ENCODE measurements at regions not wholly inside any gene's neighbourhood (a gene's known extent, or its start where the extent isn't known, plus 50 kb on each side); places are given as distances from the start of the nearest gene placed in this dataset.
"Not testable (repeated sequence)": the region's sequence is repeated elsewhere in the genome, so short reads cannot be mapped to it uniquely, and the experiment has no call there.

DNA sequence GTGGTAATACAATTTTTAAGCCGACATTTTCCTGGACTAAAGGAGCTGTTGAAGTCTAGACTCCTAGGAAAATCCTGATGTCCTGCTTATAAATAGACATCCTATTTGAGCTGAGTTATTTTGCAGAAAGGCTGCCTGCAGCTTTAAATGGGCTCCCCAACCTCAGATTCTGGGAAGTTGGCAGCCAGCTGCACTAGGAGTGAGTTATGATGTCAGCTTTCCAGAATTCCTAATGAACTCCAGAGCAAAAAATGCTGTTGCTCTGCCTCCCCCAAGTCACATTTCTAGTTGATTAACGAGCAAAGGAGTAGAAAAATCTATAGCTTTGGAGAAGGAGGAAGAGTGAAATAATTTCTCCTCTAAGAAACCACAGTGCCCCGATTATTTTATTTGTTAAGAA lies 346.3 kb upstream of the SULF2 start:
- H3K36me3 ChIP-seq (ENCODE audit: control insufficient read depth, insufficient read depth, low read length) = no peaks in the 10 kb centered on the region
- H3K4me1 ChIP-seq (ENCODE audit: control insufficient read depth, insufficient read depth, low read length) = no peaks in the 10 kb centered on the region
- peaks cover 7% of the 10 kb centered on the region for H3K9me3 ChIP-seq (ENCODE audit: control insufficient read depth, low read depth, low read length)
- no peaks in the 10 kb centered on the region for H3K27me3 ChIP-seq (ENCODE audit: control insufficient read depth, insufficient read depth, low read length)
- H3K27ac ChIP-seq (ENCODE audit: low read length) = no peak overlapping the region
- no CpG with 5 or more reads among the region's 3 CpGs for WGBS (ENCODE audit: insufficient coverage, low lambda C conversion rate)
- DNase-seq = peak in 1 of 2 donors; percentile 26
- no peak overlapping the region for H3K4me3 ChIP-seq (ENCODE audit: low read length)

DNA sequence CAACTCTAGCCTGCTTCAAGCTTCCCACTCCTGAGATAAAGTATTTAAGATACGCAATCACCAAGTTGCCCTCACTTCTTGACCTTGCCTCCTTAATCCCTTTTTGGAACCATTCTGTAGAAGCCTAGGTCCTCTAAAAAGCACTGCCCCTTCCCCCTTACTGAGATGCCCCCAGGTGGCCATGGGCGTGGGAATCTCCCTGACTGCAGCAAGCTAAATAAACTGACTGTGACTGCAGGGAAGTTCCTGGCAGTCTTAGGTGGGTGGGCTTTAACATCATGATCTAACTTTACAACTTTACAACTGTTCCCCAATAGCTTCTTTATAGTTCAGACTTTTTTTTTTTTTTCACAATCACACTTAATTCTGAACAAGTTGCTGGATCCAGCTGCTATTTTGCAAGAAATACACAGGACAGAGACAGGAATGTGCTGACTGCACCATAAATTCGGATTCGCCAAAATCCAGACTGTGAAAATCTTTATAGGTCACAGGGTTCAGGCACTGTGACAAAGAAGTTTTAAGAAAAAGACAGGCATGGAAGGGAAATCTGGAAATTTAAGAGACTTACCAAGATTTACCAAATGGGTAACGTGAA lies 344.2 kb upstream of the SULF2 start:
- WGBS (ENCODE audit: insufficient coverage, low lambda C conversion rate) = no CpG with 5 or more reads among the region's 5 CpGs
- no peak overlapping the region for H3K27ac ChIP-seq (ENCODE audit: low read length)
- no peak for DNase-seq
- H3K9me3 ChIP-seq (ENCODE audit: control insufficient read depth, low read depth, low read length) = peaks cover 7% of the 10 kb centered on the region
- H3K4me3 ChIP-seq (ENCODE audit: low read length) = no peak overlapping the region
- no peaks in the 10 kb centered on the region for H3K27me3 ChIP-seq (ENCODE audit: control insufficient read depth, insufficient read depth, low read length)
- no peaks in the 10 kb centered on the region for H3K36me3 ChIP-seq (ENCODE audit: control insufficient read depth, insufficient read depth, low read length)
- no peaks in the 10 kb centered on the region for H3K4me1 ChIP-seq (ENCODE audit: control insufficient read depth, insufficient read depth, low read length)

DNA sequence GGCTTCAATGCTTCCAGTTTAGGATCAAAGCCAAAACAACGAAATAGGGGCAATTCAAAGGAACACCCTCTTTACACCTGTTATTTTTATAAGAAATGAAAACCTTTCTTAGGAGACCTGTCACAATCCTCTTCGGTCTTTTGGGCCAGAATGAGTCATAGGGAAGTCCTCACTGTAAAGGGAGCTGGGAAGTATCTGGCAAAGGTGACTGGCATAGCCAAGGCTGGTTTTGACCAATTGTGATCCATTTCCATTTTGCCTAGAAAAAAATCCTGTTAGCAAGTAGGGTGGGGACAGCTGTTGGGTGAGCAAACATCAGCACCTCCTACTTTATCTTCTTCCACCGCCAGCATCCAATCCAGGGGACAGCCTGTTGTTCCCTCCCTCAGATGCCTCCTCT lies 343.2 kb upstream of the SULF2 start:
- no peaks in the 10 kb centered on the region for H3K27me3 ChIP-seq (ENCODE audit: control insufficient read depth, insufficient read depth, low read length)
- H3K36me3 ChIP-seq (ENCODE audit: control insufficient read depth, insufficient read depth, low read length) = no peaks in the 10 kb centered on the region
- no peak overlapping the region for H3K4me3 ChIP-seq (ENCODE audit: low read length)
- no peak overlapping the region for H3K27ac ChIP-seq (ENCODE audit: low read length)
- H3K4me1 ChIP-seq (ENCODE audit: control insufficient read depth, insufficient read depth, low read length) = no peaks in the 10 kb centered on the region
- H3K9me3 ChIP-seq (ENCODE audit: control insufficient read depth, low read depth, low read length) = peaks cover 7% of the 10 kb centered on the region
- WGBS (ENCODE audit: insufficient coverage, low lambda C conversion rate) = no CpG with 5 or more reads among the region's 3 CpGs
- no peak for DNase-seq

DNA sequence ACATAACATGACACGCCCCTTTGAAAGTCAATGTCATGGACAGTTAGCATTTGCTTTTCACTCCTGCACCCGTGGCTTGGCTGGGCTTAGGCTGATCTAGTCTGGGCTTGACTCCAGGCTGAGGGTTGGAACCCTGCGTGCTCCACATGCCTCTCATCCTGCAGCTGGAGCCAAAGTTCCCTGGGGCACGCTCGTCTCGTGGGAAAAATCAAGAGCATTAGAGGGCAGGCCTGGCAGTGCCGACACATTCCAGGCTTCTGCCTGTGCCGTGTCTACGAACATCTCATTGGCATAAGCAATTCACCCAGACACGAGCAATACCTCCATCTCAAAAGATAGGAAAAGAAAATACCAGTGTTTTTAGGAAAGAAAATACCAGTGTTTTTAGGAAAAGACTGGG lies 342.7 kb upstream of the SULF2 start:
- not testable (repeated sequence) for H3K9me3 ChIP-seq (ENCODE audit: control insufficient read depth, low read depth, low read length); H3K4me1 ChIP-seq (ENCODE audit: control insufficient read depth, insufficient read depth, low read length); H3K4me3 ChIP-seq (ENCODE audit: low read length); H3K36me3 ChIP-seq (ENCODE audit: control insufficient read depth, insufficient read depth, low read length); H3K27ac ChIP-seq (ENCODE audit: low read length); DNase-seq; H3K27me3 ChIP-seq (ENCODE audit: control insufficient read depth, insufficient read depth, low read length)
- whole genome bisulfite sequencing (ENCODE audit: insufficient coverage, low lambda C conversion rate) = no CpG with 5 or more reads among the region's 10 CpGs

DNA sequence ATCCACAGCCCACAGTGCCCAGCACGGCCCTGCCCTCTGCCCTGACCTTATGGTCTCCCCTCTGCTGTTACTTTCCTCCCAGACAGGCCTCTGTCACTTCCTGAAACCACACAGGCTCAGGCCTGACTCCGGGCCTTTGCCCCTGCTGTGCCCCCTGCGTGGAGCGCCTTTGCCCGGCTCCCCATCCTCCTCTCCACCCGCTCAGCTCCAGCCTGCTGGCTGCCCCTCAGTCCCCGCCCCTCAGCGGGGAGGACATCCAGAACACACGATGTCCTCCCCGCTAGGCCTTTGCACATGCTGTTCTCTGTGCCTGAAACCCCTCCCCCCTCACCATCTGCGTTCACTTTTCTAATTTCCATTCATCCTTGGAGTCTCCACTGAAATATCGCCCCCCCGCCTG lies 341.9 kb upstream of the SULF2 start:
- DNase-seq; H3K36me3 ChIP-seq (ENCODE audit: control insufficient read depth, insufficient read depth, low read length); H3K9me3 ChIP-seq (ENCODE audit: control insufficient read depth, low read depth, low read length); H3K4me3 ChIP-seq (ENCODE audit: low read length); H3K4me1 ChIP-seq (ENCODE audit: control insufficient read depth, insufficient read depth, low read length); H3K27ac ChIP-seq (ENCODE audit: low read length); H3K27me3 ChIP-seq (ENCODE audit: control insufficient read depth, insufficient read depth, low read length): not testable (repeated sequence)
- WGBS (ENCODE audit: insufficient coverage, low lambda C conversion rate) = no CpG with 5 or more reads among the region's 13 CpGs

- no peaks in the 10 kb centered on the region for H3K9me3 ChIP-seq (ENCODE audit: control insufficient read depth, low read depth, low read length)
- no peaks in the 10 kb centered on the region for H3K36me3 ChIP-seq (ENCODE audit: control insufficient read depth, insufficient read depth, low read length)
- no peaks in the 10 kb centered on the region for H3K4me1 ChIP-seq (ENCODE audit: control insufficient read depth, insufficient read depth, low read length)
- H3K27ac ChIP-seq (ENCODE audit: low read length) = no peak overlapping the region
- WGBS (ENCODE audit: insufficient coverage, low lambda C conversion rate) = no CpG with 5 or more reads among the region's 8 CpGs
- H3K27me3 ChIP-seq (ENCODE audit: control insufficient read depth, insufficient read depth, low read length) = no peaks in the 10 kb centered on the region
- H3K4me3 ChIP-seq (ENCODE audit: low read length) = no peak overlapping the region
- DNase-seq = no peak
These were observed 341.0 kb upstream of the SULF2 start for GRCh38 chr20:48126227-48126740.

DNA sequence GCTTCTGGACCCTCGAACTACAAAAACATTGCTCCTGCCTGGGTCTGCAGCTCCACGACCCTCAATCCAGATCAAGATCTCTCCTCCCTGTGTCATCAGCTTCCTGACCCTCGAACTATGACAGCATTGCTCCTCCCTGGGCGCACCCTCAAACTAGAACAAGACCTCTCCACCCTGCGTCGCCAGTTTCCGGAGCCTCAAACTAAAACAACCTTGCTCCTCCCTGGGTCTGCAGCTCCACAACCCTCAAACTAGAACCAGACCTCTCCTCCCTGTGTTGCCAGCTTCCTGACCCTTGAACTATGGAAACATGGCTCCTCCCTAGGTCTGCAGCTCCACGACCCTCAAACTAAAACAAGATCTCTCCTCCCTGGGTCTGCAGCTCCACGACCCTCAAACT lies 339.7 kb upstream of the SULF2 start:
- 72% methylated on average over 2 of the region's 9 CpGs for WGBS (ENCODE audit: insufficient coverage, low lambda C conversion rate)

GRCh38 chr20:48124181-48124782 lies 339.0 kb upstream of the SULF2 start:
- no peak for DNase-seq
- no peak overlapping the region for H3K4me3 ChIP-seq (ENCODE audit: low read length)
- no peaks in the 10 kb centered on the region for H3K9me3 ChIP-seq (ENCODE audit: control insufficient read depth, low read depth, low read length)
- no peaks in the 10 kb centered on the region for H3K36me3 ChIP-seq (ENCODE audit: control insufficient read depth, insufficient read depth, low read length)
- 100% methylated on average over 2 of the region's 14 CpGs for WGBS (ENCODE audit: insufficient coverage, low lambda C conversion rate)
- H3K4me1 ChIP-seq (ENCODE audit: control insufficient read depth, insufficient read depth, low read length) = no peaks in the 10 kb centered on the region
- H3K27me3 ChIP-seq (ENCODE audit: control insufficient read depth, insufficient read depth, low read length) = no peaks in the 10 kb centered on the region
- H3K27ac ChIP-seq (ENCODE audit: low read length) = no peak overlapping the region

More for the DNA sequence above, 339.7 kb upstream of the SULF2 start:
- Histone ChIP-seq H3K27ac (ENCODE audit: low read length) (no peak overlapping the region), H3K4me1 (ENCODE audit: control insufficient read depth, insufficient read depth, low read length) (no peaks in the 10 kb centered on the region), H3K4me3 (ENCODE audit: low read length) (no peak overlapping the region), H3K27me3 (ENCODE audit: control insufficient read depth, insufficient read depth, low read length) (no peaks in the 10 kb centered on the region), H3K9me3 (ENCODE audit: control insufficient read depth, low read depth, low read length) (no peaks in the 10 kb centered on the region), H3K36me3 (ENCODE audit: control insufficient read depth, insufficient read depth, low read length) (no peaks in the 10 kb centered on the region)
- no peak for DNase-seq

- no peaks in the 10 kb centered on the region for H3K27me3 ChIP-seq (ENCODE audit: control insufficient read depth, insufficient read depth, low read length)
- no peaks in the 10 kb centered on the region for H3K36me3 ChIP-seq (ENCODE audit: control insufficient read depth, insufficient read depth, low read length)
- no peaks in the 10 kb centered on the region for H3K9me3 ChIP-seq (ENCODE audit: control insufficient read depth, low read depth, low read length)
- H3K4me3 ChIP-seq (ENCODE audit: low read length) = no peak overlapping the region
- H3K27ac ChIP-seq (ENCODE audit: low read length) = no peak overlapping the region
- WGBS (ENCODE audit: insufficient coverage, low lambda C conversion rate) = 100% methylated on average over 1 of the region's 8 CpGs
- no peaks in the 10 kb centered on the region for H3K4me1 ChIP-seq (ENCODE audit: control insufficient read depth, insufficient read depth, low read length)
- DNase-seq = no peak
These were observed 334.8 kb upstream of the SULF2 start for GRCh38 chr20:48120120-48120519.

DNA sequence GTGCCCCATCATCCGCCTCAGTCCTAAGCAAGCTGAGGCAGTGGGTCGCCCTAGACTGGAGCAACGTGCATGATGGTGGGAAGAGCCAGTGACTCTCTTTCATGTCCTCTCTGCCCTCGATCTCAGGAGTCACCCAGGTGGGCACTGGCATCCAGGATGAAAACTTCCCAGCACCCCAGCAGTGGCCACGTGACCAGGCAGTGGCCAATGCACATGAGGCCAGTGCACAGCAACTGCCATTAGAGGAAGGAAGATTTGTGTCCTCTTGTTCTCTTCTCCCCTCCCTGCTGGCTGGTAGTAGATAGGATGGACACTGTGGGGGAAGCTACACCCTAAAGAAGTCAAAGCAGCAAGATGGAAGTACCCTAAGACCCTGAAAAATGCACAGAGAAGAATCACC lies 334.1 kb upstream of the SULF2 start:
- WGBS (ENCODE audit: insufficient coverage, low lambda C conversion rate) = no CpG with 5 or more reads among the region's 5 CpGs
- H3K4me1 ChIP-seq (ENCODE audit: control insufficient read depth, insufficient read depth, low read length); H3K4me3 ChIP-seq (ENCODE audit: low read length): not testable (repeated sequence)

DNA sequence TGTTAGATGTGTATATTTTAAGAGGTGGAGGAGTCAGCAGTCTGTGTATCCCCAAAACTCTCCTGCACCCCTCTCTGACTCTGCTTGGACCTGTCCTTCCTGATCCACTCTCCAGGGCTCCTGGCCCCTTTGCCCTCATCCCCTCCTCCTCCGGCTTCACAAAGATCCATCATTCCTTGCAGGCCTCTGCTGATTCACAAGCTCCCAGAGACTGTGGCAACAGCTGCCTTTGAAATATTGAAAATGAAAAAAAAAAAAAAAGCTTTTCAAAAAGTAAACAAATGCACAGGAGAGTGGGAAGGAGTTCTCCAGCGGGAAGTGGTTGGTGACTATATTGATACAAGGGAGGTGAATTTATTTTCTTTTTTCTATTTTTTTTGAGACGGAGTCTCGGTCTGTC lies 330.2 kb upstream of the SULF2 start:
- WGBS (ENCODE audit: insufficient coverage, low lambda C conversion rate) = no CpG with 5 or more reads among the region's 4 CpGs

More for the DNA sequence above, 334.1 kb upstream of the SULF2 start:
- not testable (repeated sequence) for H3K27ac ChIP-seq (ENCODE audit: low read length); H3K36me3 ChIP-seq (ENCODE audit: control insufficient read depth, insufficient read depth, low read length); H3K9me3 ChIP-seq (ENCODE audit: control insufficient read depth, low read depth, low read length); DNase-seq; H3K27me3 ChIP-seq (ENCODE audit: control insufficient read depth, insufficient read depth, low read length)

More for the DNA sequence above, 330.2 kb upstream of the SULF2 start:
- Histone ChIP-seq H3K27ac (ENCODE audit: low read length) (no peak overlapping the region), H3K4me1 (ENCODE audit: control insufficient read depth, insufficient read depth, low read length) (no peaks in the 10 kb centered on the region), H3K27me3 (ENCODE audit: control insufficient read depth, insufficient read depth, low read length) (no peaks in the 10 kb centered on the region), H3K4me3 (ENCODE audit: low read length) (no peak overlapping the region), H3K9me3 (ENCODE audit: control insufficient read depth, low read depth, low read length) (no peaks in the 10 kb centered on the region), H3K36me3 (ENCODE audit: control insufficient read depth, insufficient read depth, low read length) (no peaks in the 10 kb centered on the region)
- DNase-seq = no peak
